Epithelial cell of esophagus (primary cell): ENCODE measurements at regions not wholly inside any gene's neighbourhood (a gene's known extent, or its start where the extent isn't known, plus 50 kb on each side); places are given as distances from the start of the nearest gene placed in this dataset.

Source experiments
- DNase-seq: peaks from one replicate; pipeline ENCODE4 v3.0.0; 2010; ENCODE audit warnings: low read depth
- H3K4me3 ChIP-seq: 2 replicates; pipeline ENCODE4 v1.5.1; 2011; ENCODE audit warnings: mild to moderate bottlenecking, low read length, control low read depth
- TF ChIP-seq, protein P1 (sequence below): IDR thresholded peaks from 2 replicates; pipeline ENCODE4 v1.5.1; 2011; ENCODE audit warnings: low read depth, mild to moderate bottlenecking, low read length, control low read depth, inconsistent platforms; ENCODE audit not compliant: insufficient read depth; ENCODE audit errors: missing control alignments

DNA sequence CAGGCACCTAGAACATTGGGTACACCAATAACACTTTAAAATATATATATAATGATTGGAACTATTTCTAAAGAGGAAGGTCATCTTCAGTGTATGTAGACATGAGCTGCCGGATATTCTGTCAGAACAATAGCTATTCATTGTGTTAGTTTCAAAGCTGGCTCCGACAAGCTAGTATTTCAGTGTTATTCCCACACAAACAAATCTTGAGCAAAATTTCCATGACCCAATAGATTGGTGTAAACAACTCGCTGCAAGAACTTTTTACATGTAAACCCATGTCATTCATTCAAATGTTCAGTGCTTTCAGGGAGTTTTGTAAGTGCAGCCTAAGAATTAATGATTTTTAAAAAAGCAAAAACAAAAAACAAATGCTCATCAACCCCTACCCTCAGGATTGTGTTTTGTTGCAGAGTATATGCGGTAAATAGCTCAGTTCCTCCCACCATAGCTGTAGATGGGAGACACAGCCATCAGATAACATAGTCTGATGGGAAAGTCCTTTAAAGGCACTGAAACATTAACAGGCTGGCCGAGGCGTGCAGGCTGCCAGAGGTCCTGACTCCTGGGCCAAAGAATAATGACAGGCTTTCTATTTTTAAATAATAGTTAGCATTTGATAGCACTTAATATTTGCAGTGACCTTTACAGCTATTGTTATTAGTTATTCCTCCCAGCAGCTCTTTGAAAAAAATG is 150.3 kb upstream of the ARHGAP5 start:
- no peak for DNase-seq
- TF ChIP-seq, protein P1, sequence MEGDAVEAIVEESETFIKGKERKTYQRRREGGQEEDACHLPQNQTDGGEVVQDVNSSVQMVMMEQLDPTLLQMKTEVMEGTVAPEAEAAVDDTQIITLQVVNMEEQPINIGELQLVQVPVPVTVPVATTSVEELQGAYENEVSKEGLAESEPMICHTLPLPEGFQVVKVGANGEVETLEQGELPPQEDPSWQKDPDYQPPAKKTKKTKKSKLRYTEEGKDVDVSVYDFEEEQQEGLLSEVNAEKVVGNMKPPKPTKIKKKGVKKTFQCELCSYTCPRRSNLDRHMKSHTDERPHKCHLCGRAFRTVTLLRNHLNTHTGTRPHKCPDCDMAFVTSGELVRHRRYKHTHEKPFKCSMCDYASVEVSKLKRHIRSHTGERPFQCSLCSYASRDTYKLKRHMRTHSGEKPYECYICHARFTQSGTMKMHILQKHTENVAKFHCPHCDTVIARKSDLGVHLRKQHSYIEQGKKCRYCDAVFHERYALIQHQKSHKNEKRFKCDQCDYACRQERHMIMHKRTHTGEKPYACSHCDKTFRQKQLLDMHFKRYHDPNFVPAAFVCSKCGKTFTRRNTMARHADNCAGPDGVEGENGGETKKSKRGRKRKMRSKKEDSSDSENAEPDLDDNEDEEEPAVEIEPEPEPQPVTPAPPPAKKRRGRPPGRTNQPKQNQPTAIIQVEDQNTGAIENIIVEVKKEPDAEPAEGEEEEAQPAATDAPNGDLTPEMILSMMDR = no peak
- no peak overlapping the region for H3K4me3 ChIP-seq

DNA sequence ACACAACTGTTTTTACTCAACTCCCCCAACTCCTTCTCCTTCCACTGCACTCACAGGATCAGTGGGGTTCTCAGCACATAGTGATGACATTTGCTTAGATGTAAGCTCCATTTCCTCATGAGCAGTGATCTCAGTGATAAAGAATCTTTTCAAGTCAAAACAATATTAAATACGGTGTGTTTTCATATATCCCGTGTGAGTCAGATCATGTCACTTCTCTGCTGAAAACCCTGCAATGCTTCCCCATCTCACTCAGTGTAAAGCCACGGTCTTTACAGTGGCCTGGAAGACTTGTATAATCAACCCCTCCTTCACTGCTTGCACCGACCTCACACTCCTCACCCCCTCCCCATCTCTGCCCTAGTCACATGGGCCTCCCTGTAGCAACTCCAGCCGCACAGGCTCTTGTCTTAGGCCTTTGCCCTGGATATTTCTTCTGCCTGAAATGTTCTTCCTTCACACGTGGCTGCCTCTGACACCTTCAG is 149.7 kb upstream of the ARHGAP5 start:
- DNase-seq = peak; percentile 95
- TF ChIP-seq, protein P1 = no peak

DNA sequence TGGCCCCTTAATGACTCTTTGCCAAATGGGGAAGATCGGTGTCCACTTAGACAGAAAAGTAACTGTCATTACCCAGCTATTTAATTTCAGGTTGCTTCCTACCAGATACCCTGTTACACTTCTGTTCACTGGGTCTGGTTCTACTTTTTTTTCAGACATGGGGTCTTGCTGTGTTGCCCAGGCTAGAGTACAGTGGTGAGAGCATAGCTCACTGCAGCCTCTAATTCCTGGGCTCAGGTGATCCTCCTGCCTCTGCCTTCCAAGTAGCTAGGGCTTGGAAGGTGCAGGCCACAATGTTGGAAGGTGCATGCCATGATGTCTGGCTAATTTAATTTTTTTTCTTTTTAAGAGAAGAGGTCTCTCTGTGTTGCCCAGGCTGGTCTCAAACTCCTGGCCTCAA is 147.0 kb upstream of the ARHGAP5 start:
- TF ChIP-seq, protein P1 = no peak
- no peak for DNase-seq
- no peak overlapping the region for H3K4me3 ChIP-seq

More for the DNA sequence above, 149.7 kb upstream of the ARHGAP5 start:
- H3K4me3 ChIP-seq = no peak overlapping the region

DNA sequence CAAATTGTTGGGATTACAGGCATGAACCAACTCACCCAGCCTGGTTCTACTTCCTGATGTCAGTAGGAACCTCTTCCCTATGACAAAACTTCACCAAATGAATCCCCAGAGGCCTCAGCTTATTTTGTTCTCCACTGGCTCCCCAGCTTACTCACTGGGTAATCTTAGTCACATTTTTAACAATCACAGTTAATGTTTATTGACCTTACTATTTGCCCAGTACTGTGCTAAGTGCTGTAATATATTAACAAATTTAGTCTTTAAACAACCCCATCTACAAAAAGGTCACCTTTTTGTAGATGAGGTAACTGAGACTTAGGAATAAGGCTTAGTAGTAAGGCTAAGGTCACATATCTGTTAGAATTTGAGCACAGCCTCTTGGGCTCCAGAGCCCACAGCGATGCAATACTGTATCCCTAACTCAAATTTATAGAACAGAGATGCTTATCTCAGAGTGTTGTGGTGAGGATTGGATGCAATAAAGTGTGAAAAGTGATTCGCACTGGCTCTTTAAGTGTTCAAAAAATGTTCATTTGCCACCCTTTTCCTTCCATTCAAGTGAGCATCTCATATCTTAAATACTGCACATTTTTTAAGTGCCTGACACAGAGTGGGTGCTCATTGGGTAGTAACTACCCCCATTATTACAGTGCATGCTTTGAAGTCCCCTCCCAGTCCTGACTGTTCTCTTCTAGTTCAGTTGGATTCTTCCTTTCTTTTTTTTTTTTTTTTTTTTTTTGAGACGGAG is 146.4 kb upstream of the ARHGAP5 start:
- TF ChIP-seq, protein P1 = no peak
- DNase-seq = peak; percentile 70
- no peak overlapping the region for H3K4me3 ChIP-seq

DNA sequence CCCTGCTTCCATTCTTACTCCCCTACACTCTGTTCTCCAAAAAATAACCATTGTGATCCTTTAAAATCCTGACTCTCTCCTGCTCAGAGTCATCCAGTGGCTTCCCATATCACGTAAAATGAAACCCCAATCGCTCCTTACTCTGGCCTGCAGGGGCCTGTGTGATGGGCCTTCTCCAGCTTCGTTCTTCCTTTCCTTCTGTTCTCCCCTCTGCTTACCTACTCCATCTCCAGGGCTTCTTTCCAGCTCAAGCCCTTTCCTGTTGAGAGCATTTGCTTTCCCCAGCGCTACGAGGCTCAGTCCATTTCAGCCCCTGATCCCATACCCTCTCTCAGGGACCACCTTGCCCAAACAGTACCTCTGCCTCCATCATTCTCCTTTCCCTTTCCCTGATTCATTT is 144.4 kb upstream of the ARHGAP5 start:
- no peak overlapping the region for H3K4me3 ChIP-seq
- TF ChIP-seq, protein P1 = no peak
- no peak for DNase-seq

DNA sequence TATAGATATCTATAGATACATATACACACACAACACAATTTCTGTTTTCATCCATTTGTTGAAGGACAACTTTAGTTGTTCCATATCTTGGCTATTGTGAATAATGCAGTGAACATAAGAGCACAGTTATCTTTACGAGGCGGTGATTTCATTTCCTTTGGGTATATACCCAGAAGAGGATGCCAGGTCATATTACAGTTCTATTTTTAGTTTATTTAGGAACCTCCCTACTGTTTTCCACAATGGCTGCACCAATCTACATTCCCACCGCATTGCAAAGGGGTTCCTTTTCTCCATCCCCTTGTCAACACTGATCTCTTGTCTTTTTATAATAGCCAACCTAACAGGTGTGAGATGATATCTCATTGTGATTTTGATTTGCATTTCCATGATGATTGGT is 143.4 kb upstream of the ARHGAP5 start:
- TF ChIP-seq, protein P1 = no peak
- DNase-seq = no peak

More for the DNA sequence above, 143.4 kb upstream of the ARHGAP5 start:
- H3K4me3 ChIP-seq = no peak overlapping the region
